ENCODE measurements at regions not wholly inside any gene's neighbourhood (a gene's known extent, or its start where the extent isn't known, plus 50 kb on each side); places are given as distances from the start of the nearest gene placed in this dataset.
"Not testable (repeated sequence)": the region's sequence is repeated elsewhere in the genome, so short reads cannot be mapped to it uniquely, and the experiment has no call there.

GRCh38 chr3:59192473-59192872, 142.6 kb upstream of the CFAP20DC start:
- H3K4me3 ChIP-seq (ENCODE audit: low read depth, low read length) = no peak overlapping the region
- H3K9me3 ChIP-seq (ENCODE audit: control insufficient read depth, insufficient read depth, low read length) = no peaks in the 10 kb centered on the region
- H3K27me3 ChIP-seq (ENCODE audit: control insufficient read depth, insufficient read depth, low read length) = no peaks in the 10 kb centered on the region
- no peaks in the 10 kb centered on the region for H3K4me1 ChIP-seq (ENCODE audit: control insufficient read depth, insufficient read depth, low read length)
- no peak overlapping the region for H3K9ac ChIP-seq (ENCODE audit: low read depth, low read length)
- no peak overlapping the region for H3K27ac ChIP-seq (ENCODE audit: low read depth, low read length)
- H3K36me3 ChIP-seq (ENCODE audit: control insufficient read depth, insufficient read depth, low read length) = no peaks in the 10 kb centered on the region

- H3K27ac ChIP-seq (ENCODE audit: low read depth, low read length) = no peak overlapping the region
- H3K4me1 ChIP-seq (ENCODE audit: control insufficient read depth, insufficient read depth, low read length) = no peaks in the 10 kb centered on the region
- H3K27me3 ChIP-seq (ENCODE audit: control insufficient read depth, insufficient read depth, low read length) = no peaks in the 10 kb centered on the region
- H3K36me3 ChIP-seq (ENCODE audit: control insufficient read depth, insufficient read depth, low read length) = no peaks in the 10 kb centered on the region
- H3K9ac ChIP-seq (ENCODE audit: low read depth, low read length) = no peak overlapping the region
- no peaks in the 10 kb centered on the region for H3K9me3 ChIP-seq (ENCODE audit: control insufficient read depth, insufficient read depth, low read length)
- H3K4me3 ChIP-seq (ENCODE audit: low read depth, low read length) = no peak overlapping the region
Observed at GRCh38 chr3:59191651-59192050, 141.8 kb upstream of the CFAP20DC start.

GRCh38 chr3:59189939-59190338, 140.1 kb upstream of the CFAP20DC start:
- no peaks in the 10 kb centered on the region for H3K27me3 ChIP-seq (ENCODE audit: control insufficient read depth, insufficient read depth, low read length)
- H3K9ac ChIP-seq (ENCODE audit: low read depth, low read length) = no peak overlapping the region
- peaks cover 11% of the 10 kb centered on the region for H3K4me1 ChIP-seq (ENCODE audit: control insufficient read depth, insufficient read depth, low read length)
- no peaks in the 10 kb centered on the region for H3K36me3 ChIP-seq (ENCODE audit: control insufficient read depth, insufficient read depth, low read length)
- no peaks in the 10 kb centered on the region for H3K9me3 ChIP-seq (ENCODE audit: control insufficient read depth, insufficient read depth, low read length)
- no peak overlapping the region for H3K4me3 ChIP-seq (ENCODE audit: low read depth, low read length)
- H3K27ac ChIP-seq (ENCODE audit: low read depth, low read length) = peak overlapping the region; percentile 73

- Histone ChIP-seq H3K27me3 (ENCODE audit: control insufficient read depth, insufficient read depth, low read length) (no peaks in the 10 kb centered on the region), H3K36me3 (ENCODE audit: control insufficient read depth, insufficient read depth, low read length) (no peaks in the 10 kb centered on the region), H3K9me3 (ENCODE audit: control insufficient read depth, insufficient read depth, low read length) (no peaks in the 10 kb centered on the region), H3K4me1 (ENCODE audit: control insufficient read depth, insufficient read depth, low read length) (peaks cover 12% of the 10 kb centered on the region), H3K4me3 (ENCODE audit: low read depth, low read length) (no peak overlapping the region), H3K9ac (ENCODE audit: low read depth, low read length) (no peak overlapping the region), H3K27ac (ENCODE audit: low read depth, low read length) (peak overlapping the region; percentile 73)
Observed at GRCh38 chr3:59189526-59189925, 139.7 kb upstream of the CFAP20DC start.

GRCh38 chr3:59186725-59187124, 136.9 kb upstream of the CFAP20DC start:
- peaks cover 12% of the 10 kb centered on the region for H3K4me1 ChIP-seq (ENCODE audit: control insufficient read depth, insufficient read depth, low read length)
- no peak overlapping the region for H3K27ac ChIP-seq (ENCODE audit: low read depth, low read length)
- H3K9me3 ChIP-seq (ENCODE audit: control insufficient read depth, insufficient read depth, low read length) = no peaks in the 10 kb centered on the region

DNA sequence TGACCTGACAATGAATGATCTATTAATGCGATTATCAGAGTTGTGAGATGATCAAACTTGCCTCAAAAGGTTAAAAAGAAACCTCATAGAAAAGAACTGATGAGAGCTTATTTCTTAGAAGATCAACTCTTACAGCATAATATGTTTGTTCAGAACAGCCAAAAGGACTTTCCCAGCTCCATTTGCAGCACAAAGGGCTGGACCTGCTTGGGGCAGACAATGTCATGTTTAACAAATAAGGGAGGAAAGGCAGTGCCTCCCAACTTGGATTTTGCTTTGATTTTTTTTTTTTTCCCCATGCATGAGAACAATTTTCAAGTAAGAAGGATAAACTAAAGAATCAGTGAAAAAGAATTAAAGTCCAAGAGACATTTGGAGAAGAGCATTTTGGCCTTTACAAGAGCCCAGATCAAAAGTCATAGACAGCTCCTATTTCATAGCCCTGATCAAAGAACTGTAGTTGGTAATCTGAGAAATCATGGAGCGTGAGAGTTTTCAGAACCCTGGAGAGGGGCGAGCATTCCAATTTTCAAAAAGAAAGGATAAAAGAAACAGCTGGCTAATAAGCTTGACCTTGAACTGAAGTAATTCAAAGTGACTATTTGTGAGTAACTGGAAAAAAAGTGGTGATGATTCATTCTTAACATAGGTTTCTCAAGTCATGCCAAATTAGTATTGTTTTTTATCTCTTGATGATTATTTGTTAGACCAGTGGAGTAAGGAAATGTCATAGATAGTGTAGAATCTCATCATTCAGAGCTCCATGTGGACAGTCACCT, 136.0 kb upstream of the CFAP20DC start:
- Histone ChIP-seq H3K4me1 (ENCODE audit: control insufficient read depth, insufficient read depth, low read length) (peaks cover 12% of the 10 kb centered on the region), H3K36me3 (ENCODE audit: control insufficient read depth, insufficient read depth, low read length) (no peaks in the 10 kb centered on the region), H3K4me3 (ENCODE audit: low read depth, low read length) (no peak overlapping the region), H3K9ac (ENCODE audit: low read depth, low read length) (no peak overlapping the region), H3K27me3 (ENCODE audit: control insufficient read depth, insufficient read depth, low read length) (no peaks in the 10 kb centered on the region), H3K27ac (ENCODE audit: low read depth, low read length) (peak overlapping the region; percentile 12), H3K9me3 (ENCODE audit: control insufficient read depth, insufficient read depth, low read length) (no peaks in the 10 kb centered on the region)

More at GRCh38 chr3:59186725-59187124, 136.9 kb upstream of the CFAP20DC start:
- Histone ChIP-seq H3K9ac (ENCODE audit: low read depth, low read length) (no peak overlapping the region), H3K4me3 (ENCODE audit: low read depth, low read length) (no peak overlapping the region), H3K36me3 (ENCODE audit: control insufficient read depth, insufficient read depth, low read length) (no peaks in the 10 kb centered on the region), H3K27me3 (ENCODE audit: control insufficient read depth, insufficient read depth, low read length) (no peaks in the 10 kb centered on the region)

DNA sequence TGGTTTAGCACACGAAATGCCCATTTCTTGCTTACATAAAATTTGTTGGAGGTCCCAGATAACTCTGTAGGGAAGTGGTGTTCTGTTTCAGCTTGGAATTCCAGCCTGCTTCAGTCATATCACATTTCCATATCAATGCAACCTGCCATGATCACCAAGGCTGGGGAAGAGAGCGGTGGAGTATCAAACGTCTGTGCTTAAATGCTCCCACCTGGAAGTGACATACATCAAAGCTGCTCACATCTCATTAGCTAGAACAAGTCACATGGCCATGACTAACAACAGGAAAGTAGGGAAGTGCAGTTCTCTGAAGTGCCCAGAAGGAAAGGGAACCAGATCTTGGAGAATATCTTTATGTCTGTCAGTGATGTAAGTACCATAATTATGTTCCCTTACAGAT, 130.2 kb upstream of the CFAP20DC start:
- no peaks in the 10 kb centered on the region for H3K9me3 ChIP-seq (ENCODE audit: control insufficient read depth, insufficient read depth, low read length)

DNA sequence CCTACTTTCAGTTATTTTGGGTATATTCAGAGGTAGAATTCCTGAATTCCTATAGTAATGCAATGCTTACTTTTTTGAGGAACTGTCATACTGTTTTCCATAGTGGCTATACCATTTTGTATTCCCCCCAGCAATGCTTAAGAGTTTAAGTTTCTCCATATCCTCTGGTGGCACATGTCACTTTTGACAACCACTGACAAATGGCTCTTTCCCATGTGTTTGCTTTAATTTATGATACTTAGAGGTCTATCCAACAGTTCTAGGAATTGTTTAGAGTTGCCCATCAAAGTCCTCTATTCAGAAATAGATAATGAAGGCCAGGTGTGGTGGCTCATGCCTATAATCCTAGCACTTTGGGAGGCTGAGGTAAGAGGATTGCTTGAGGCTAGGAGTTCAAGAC, 128.9 kb upstream of the CFAP20DC start:
- Histone ChIP-seq H3K27ac (ENCODE audit: low read depth, low read length) (no peak overlapping the region), H3K36me3 (ENCODE audit: control insufficient read depth, insufficient read depth, low read length) (no peaks in the 10 kb centered on the region), H3K9me3 (ENCODE audit: control insufficient read depth, insufficient read depth, low read length) (no peaks in the 10 kb centered on the region), H3K4me3 (ENCODE audit: low read depth, low read length) (no peak overlapping the region), H3K27me3 (ENCODE audit: control insufficient read depth, insufficient read depth, low read length) (no peaks in the 10 kb centered on the region), H3K4me1 (ENCODE audit: control insufficient read depth, insufficient read depth, low read length) (peaks cover 11% of the 10 kb centered on the region), H3K9ac (ENCODE audit: low read depth, low read length) (no peak overlapping the region)

More for the DNA sequence above, 130.2 kb upstream of the CFAP20DC start:
- H3K27ac ChIP-seq (ENCODE audit: low read depth, low read length) = no peak overlapping the region
- H3K4me1 ChIP-seq (ENCODE audit: control insufficient read depth, insufficient read depth, low read length) = peaks cover 13% of the 10 kb centered on the region
- H3K4me3 ChIP-seq (ENCODE audit: low read depth, low read length) = no peak overlapping the region
- no peaks in the 10 kb centered on the region for H3K36me3 ChIP-seq (ENCODE audit: control insufficient read depth, insufficient read depth, low read length)
- no peak overlapping the region for H3K9ac ChIP-seq (ENCODE audit: low read depth, low read length)
- no peaks in the 10 kb centered on the region for H3K27me3 ChIP-seq (ENCODE audit: control insufficient read depth, insufficient read depth, low read length)

- Histone ChIP-seq H3K36me3 (ENCODE audit: control insufficient read depth, insufficient read depth, low read length) (no peaks in the 10 kb centered on the region), H3K4me1 (ENCODE audit: control insufficient read depth, insufficient read depth, low read length) (no peaks in the 10 kb centered on the region), H3K27ac (ENCODE audit: low read depth, low read length) (no peak overlapping the region), H3K9ac (ENCODE audit: low read depth, low read length) (no peak overlapping the region), H3K27me3 (ENCODE audit: control insufficient read depth, insufficient read depth, low read length) (no peaks in the 10 kb centered on the region), H3K4me3 (ENCODE audit: low read depth, low read length) (no peak overlapping the region), H3K9me3 (ENCODE audit: control insufficient read depth, insufficient read depth, low read length) (no peaks in the 10 kb centered on the region)
Observed at GRCh38 chr3:59171491-59171890, 121.7 kb upstream of the CFAP20DC start.

DNA sequence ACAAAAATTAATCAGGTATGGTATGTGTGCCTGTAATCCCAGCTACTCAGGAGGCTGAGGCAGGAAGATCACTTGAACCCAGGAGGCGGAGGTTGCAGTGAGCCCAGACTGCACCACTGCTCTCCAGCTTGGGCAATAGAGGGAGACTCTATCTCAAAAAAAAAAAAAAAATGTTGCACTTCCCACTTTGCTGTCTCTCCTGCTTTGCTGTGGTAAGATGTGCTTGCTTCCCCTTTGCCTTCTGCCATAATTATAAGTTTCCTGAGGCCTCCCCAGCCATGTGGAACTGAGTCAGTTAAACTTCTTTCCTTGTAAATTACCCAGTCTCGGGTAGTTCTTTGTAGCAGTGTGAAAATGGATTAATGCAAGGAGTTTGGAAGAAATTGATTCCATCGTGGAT, 120.3 kb upstream of the CFAP20DC start:
- H3K27ac ChIP-seq (ENCODE audit: low read depth, low read length); H3K27me3 ChIP-seq (ENCODE audit: control insufficient read depth, insufficient read depth, low read length); H3K4me1 ChIP-seq (ENCODE audit: control insufficient read depth, insufficient read depth, low read length); H3K9ac ChIP-seq (ENCODE audit: low read depth, low read length); H3K4me3 ChIP-seq (ENCODE audit: low read depth, low read length); H3K9me3 ChIP-seq (ENCODE audit: control insufficient read depth, insufficient read depth, low read length); H3K36me3 ChIP-seq (ENCODE audit: control insufficient read depth, insufficient read depth, low read length): not testable (repeated sequence)

- peaks cover 4% of the 10 kb centered on the region; the same call in 1 of the 2 replicates for H3K4me1 ChIP-seq (ENCODE audit: control insufficient read depth, insufficient read depth, low read length)
- no peak overlapping the region for H3K9ac ChIP-seq (ENCODE audit: low read depth, low read length)
- no peaks in the 10 kb centered on the region for H3K9me3 ChIP-seq (ENCODE audit: control insufficient read depth, insufficient read depth, low read length)
- H3K4me3 ChIP-seq (ENCODE audit: low read depth, low read length) = no peak overlapping the region
- H3K27ac ChIP-seq (ENCODE audit: low read depth, low read length) = no peak overlapping the region
- H3K27me3 ChIP-seq (ENCODE audit: control insufficient read depth, insufficient read depth, low read length) = no peaks in the 10 kb centered on the region
- H3K36me3 ChIP-seq (ENCODE audit: control insufficient read depth, insufficient read depth, low read length) = no peaks in the 10 kb centered on the region
Observed at GRCh38 chr3:59167756-59168155, 117.9 kb upstream of the CFAP20DC start.

Data from HUES48 (cell line).